ENCODE measurements at regions not wholly inside any gene's neighbourhood (a gene's known extent, or its start where the extent isn't known, plus 50 kb on each side); places are given as distances from the start of the nearest gene placed in this dataset.

GRCh38 chrX:4528247-4528646 lies 814.8 kb upstream of the PRKX start:
- DNase-seq (no peak), FAIRE-seq (no peak)
- H3K9ac ChIP-seq (ENCODE audit: low read length in 3 of 3) = no peak overlapping the region
- no peak overlapping the region for H3K27ac ChIP-seq (ENCODE audit: low read depth in 2 of 2, low read length in 2 of 2)
- no peak for TF ChIP-seq CTCF (IDR thresholded peaks at IDR 0.05; ENCODE audit: borderline replicate concordance, extremely low read depth, insufficient read depth)
- no peak overlapping the region for H3K4me3 ChIP-seq (ENCODE audit: low read length in 3 of 3)
- H3K9me3 ChIP-seq (ENCODE audit: control insufficient read depth in 2 of 3, insufficient read depth in 1 of 3, low read length in 3 of 3) = no peaks in the 10 kb centered on the region
- H3K36me3 ChIP-seq (ENCODE audit: control insufficient read depth in 2 of 3, insufficient read depth in 3 of 3, low read length in 3 of 3) = no peaks in the 10 kb centered on the region
- no peaks in the 10 kb centered on the region for H3K27me3 ChIP-seq (ENCODE audit: control insufficient read depth, insufficient read depth, low read length)
- intact Hi-C loops (cut with DNase I) = no loop called here
- H3K4me1 ChIP-seq (ENCODE audit: control insufficient read depth in 2 of 3, insufficient read depth in 2 of 3, low read depth in 1 of 3, low read length in 3 of 3) = no peaks in the 10 kb centered on the region

- Histone ChIP-seq H3K4me3 (ENCODE audit: low read length in 3 of 3) (no peak overlapping the region), H3K36me3 (ENCODE audit: control insufficient read depth in 2 of 3, insufficient read depth in 3 of 3, low read length in 3 of 3) (no peaks in the 10 kb centered on the region), H3K9me3 (ENCODE audit: control insufficient read depth in 2 of 3, insufficient read depth in 1 of 3, low read length in 3 of 3) (no peaks in the 10 kb centered on the region), H3K27me3 (ENCODE audit: control insufficient read depth, insufficient read depth, low read length) (no peaks in the 10 kb centered on the region), H3K4me1 (ENCODE audit: control insufficient read depth in 2 of 3, insufficient read depth in 2 of 3, low read depth in 1 of 3, low read length in 3 of 3) (no peaks in the 10 kb centered on the region), H3K9ac (ENCODE audit: low read length in 3 of 3) (no peak overlapping the region), H3K27ac (ENCODE audit: low read depth in 2 of 2, low read length in 2 of 2) (no peak overlapping the region)
- intact Hi-C loops (cut with DNase I) = no loop called here
- FAIRE-seq (no peak), DNase-seq (no peak)
- no peak for TF ChIP-seq CTCF (IDR thresholded peaks at IDR 0.05; ENCODE audit: borderline replicate concordance, extremely low read depth, insufficient read depth)
These were observed 772.5 kb upstream of the PRKX start for GRCh38 chrX:4485912-4486311.

GRCh38 chrX:4484266-4484665 lies 770.8 kb upstream of the PRKX start:
- H3K9ac ChIP-seq (ENCODE audit: low read length in 3 of 3) = no peak overlapping the region
- no peaks in the 10 kb centered on the region for H3K9me3 ChIP-seq (ENCODE audit: control insufficient read depth in 2 of 3, insufficient read depth in 1 of 3, low read length in 3 of 3)
- FAIRE-seq (no peak), DNase-seq (no peak)
- H3K27ac ChIP-seq (ENCODE audit: low read depth in 2 of 2, low read length in 2 of 2) = no peak overlapping the region
- no peak overlapping the region for H3K4me3 ChIP-seq (ENCODE audit: low read length in 3 of 3)
- H3K27me3 ChIP-seq (ENCODE audit: control insufficient read depth, insufficient read depth, low read length) = no peaks in the 10 kb centered on the region
- H3K36me3 ChIP-seq (ENCODE audit: control insufficient read depth in 2 of 3, insufficient read depth in 3 of 3, low read length in 3 of 3) = no peaks in the 10 kb centered on the region
- intact Hi-C loops (cut with DNase I) = no loop called here
- TF ChIP-seq CTCF (IDR thresholded peaks at IDR 0.05; ENCODE audit: borderline replicate concordance, extremely low read depth, insufficient read depth) = no peak
- H3K4me1 ChIP-seq (ENCODE audit: control insufficient read depth in 2 of 3, insufficient read depth in 2 of 3, low read depth in 1 of 3, low read length in 3 of 3) = no peaks in the 10 kb centered on the region

- Histone ChIP-seq H3K27me3 (ENCODE audit: control insufficient read depth, insufficient read depth, low read length) (no peaks in the 10 kb centered on the region), H3K9ac (ENCODE audit: low read length in 3 of 3) (no peak overlapping the region), H3K9me3 (ENCODE audit: control insufficient read depth in 2 of 3, insufficient read depth in 1 of 3, low read length in 3 of 3) (no peaks in the 10 kb centered on the region), H3K4me1 (ENCODE audit: control insufficient read depth in 2 of 3, insufficient read depth in 2 of 3, low read depth in 1 of 3, low read length in 3 of 3) (no peaks in the 10 kb centered on the region), H3K36me3 (ENCODE audit: control insufficient read depth in 2 of 3, insufficient read depth in 3 of 3, low read length in 3 of 3) (no peaks in the 10 kb centered on the region), H3K4me3 (ENCODE audit: low read length in 3 of 3) (no peak overlapping the region), H3K27ac (ENCODE audit: low read depth in 2 of 2, low read length in 2 of 2) (no peak overlapping the region)
- no peak for TF ChIP-seq CTCF (IDR thresholded peaks at IDR 0.05; ENCODE audit: borderline replicate concordance, extremely low read depth, insufficient read depth)
- intact Hi-C loops (cut with DNase I) = no loop called here
- DNase-seq (no peak), FAIRE-seq (no peak)
These were observed 738.1 kb upstream of the PRKX start for GRCh38 chrX:4451591-4451990.
